ENCODE measurements at regions not wholly inside any gene's neighbourhood (a gene's known extent, or its start where the extent isn't known, plus 50 kb on each side); places are given as distances from the start of the nearest gene placed in this dataset.

GRCh38 chr17:72183194-72183685 is 62.4 kb downstream of the SOX9 start:
- DNase-seq = no peak
- Histone ChIP-seq H3K4me3 (ENCODE audit: low read depth, low read length) (no peak overlapping the region), H3K27me3 (replicated peaks) (no peaks in the 10 kb centered on the region), H3K36me3 (replicated peaks) (no peaks in the 10 kb centered on the region), H3K27ac (no peak overlapping the region)
- TF ChIP-seq CTCF (IDR thresholded peaks at IDR 0.05; ENCODE audit: low read depth, low read length, missing control alignments) = no peak
- in situ Hi-C loops (cut with HindIII; ENCODE audit: low pct_ligation_motif_present, low sequenced_read_pairs) = no loop called here

- in situ Hi-C loops (cut with HindIII; ENCODE audit: low pct_ligation_motif_present, low sequenced_read_pairs) = no loop called here
- no peak for TF ChIP-seq CTCF (IDR thresholded peaks at IDR 0.05; ENCODE audit: low read depth, low read length, missing control alignments)
- DNase-seq = no peak
Measured at GRCh38 chr17:72184805-72185204, 64.0 kb downstream of the SOX9 start.

GRCh38 chr17:72185564-72185963 is 64.7 kb downstream of the SOX9 start:
- Histone ChIP-seq H3K36me3 (replicated peaks) (no peaks in the 10 kb centered on the region), H3K27ac (no peak overlapping the region), H3K4me3 (ENCODE audit: low read depth, low read length) (no peak overlapping the region), H3K27me3 (replicated peaks) (no peaks in the 10 kb centered on the region)
- TF ChIP-seq CTCF (IDR thresholded peaks at IDR 0.05; ENCODE audit: low read depth, low read length, missing control alignments) = no peak
- DNase-seq = no peak
- in situ Hi-C loops (cut with HindIII; ENCODE audit: low pct_ligation_motif_present, low sequenced_read_pairs) = no loop called here

More at GRCh38 chr17:72184805-72185204, 64.0 kb downstream of the SOX9 start:
- H3K27me3 ChIP-seq (replicated peaks) = no peaks in the 10 kb centered on the region
- no peak overlapping the region for H3K4me3 ChIP-seq (ENCODE audit: low read depth, low read length)
- H3K36me3 ChIP-seq (replicated peaks) = no peaks in the 10 kb centered on the region
- H3K27ac ChIP-seq = no peak overlapping the region

DNA sequence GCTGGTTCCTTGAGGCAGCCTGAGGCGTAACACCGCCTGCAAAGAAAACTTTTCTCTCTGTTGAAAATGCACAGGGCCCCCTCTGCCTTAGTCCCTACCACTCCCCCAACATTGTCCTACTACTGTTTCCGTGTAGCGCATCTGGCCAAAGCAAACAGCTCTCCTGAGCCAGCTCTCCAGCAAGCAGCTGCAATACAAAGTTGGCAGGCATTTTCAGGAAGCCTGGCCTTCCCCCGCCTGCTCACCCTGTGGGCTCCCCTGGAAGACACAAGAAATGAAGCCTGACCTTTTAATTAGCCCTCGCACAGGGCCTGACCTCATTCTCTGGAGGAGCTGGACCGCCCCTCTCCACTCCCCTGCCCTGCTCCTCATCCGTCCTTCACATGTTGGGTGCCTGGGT is 66.7 kb downstream of the SOX9 start:
- Histone ChIP-seq H3K4me3 (ENCODE audit: low read depth, low read length) (no peak overlapping the region), H3K27ac (no peak overlapping the region)
- in situ Hi-C loops (cut with HindIII; ENCODE audit: low pct_ligation_motif_present, low sequenced_read_pairs) = no loop called here

DNA sequence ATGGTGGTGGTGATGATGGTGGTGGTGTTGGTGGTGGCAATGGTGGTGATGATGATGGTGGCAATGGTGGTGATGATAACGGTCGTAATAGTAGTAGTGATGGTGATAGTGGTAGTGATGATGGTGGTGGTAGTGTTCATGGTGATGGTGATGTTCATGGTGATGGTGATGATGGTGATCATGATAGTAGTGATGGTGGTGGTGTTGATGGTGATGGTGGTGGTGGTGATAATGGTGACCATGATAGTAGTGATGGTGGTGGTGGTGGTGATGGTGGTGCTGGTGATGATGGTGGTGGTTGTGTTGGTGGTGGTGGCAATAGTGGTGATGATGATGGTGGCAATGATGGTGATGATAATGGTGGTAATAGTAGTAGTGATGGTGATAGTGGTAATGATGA is 68.0 kb downstream of the SOX9 start:
- in situ Hi-C loops (cut with HindIII; ENCODE audit: low pct_ligation_motif_present, low sequenced_read_pairs) = no loop called here

More for the DNA sequence above, 66.7 kb downstream of the SOX9 start:
- Histone ChIP-seq H3K36me3 (replicated peaks) (no peaks in the 10 kb centered on the region), H3K27me3 (replicated peaks) (no peaks in the 10 kb centered on the region)
- TF ChIP-seq CTCF (IDR thresholded peaks at IDR 0.05; ENCODE audit: low read depth, low read length, missing control alignments) = no peak
- DNase-seq = no peak

More for the DNA sequence above, 68.0 kb downstream of the SOX9 start:
- Histone ChIP-seq H3K27ac (no peak overlapping the region), H3K4me3 (ENCODE audit: low read depth, low read length) (no peak overlapping the region), H3K36me3 (replicated peaks) (no peaks in the 10 kb centered on the region), H3K27me3 (replicated peaks) (no peaks in the 10 kb centered on the region)
- DNase-seq = no peak
- TF ChIP-seq CTCF (IDR thresholded peaks at IDR 0.05; ENCODE audit: low read depth, low read length, missing control alignments) = no peak

All from brain microvascular endothelial cell (primary cell).